ENCODE measurements at regions not wholly inside any gene's neighbourhood (a gene's known extent, or its start where the extent isn't known, plus 50 kb on each side); places are given as distances from the start of the nearest gene placed in this dataset.
"Not testable (repeated sequence)": the region's sequence is repeated elsewhere in the genome, so short reads cannot be mapped to it uniquely, and the experiment has no call there.

- TF ChIP-seq TARDBP (IDR thresholded peaks at IDR 0.05); ZNF384 (IDR thresholded peaks at IDR 0.05); FOXA1 (IDR thresholded peaks at IDR 0.05); SUZ12 (IDR thresholded peaks at IDR 0.05); ARNT (IDR thresholded peaks at IDR 0.05); NFRKB (IDR thresholded peaks at IDR 0.05); BHLHE40 (IDR thresholded peaks at IDR 0.05; ENCODE audit: borderline replicate concordance); SP1 (IDR thresholded peaks at IDR 0.05); FOXK2 (IDR thresholded peaks at IDR 0.05); ELF4 (IDR thresholded peaks at IDR 0.05): not testable (repeated sequence)
Measured at GRCh38 chrX:109054181-109054581, 317.8 kb upstream of the IRS4 start.
